SK-N-SH treated with all-trans-retinoic acid at 6 μM for 48 hours (cell line): ENCODE measurements at regions not wholly inside any gene's neighbourhood (a gene's known extent, or its start where the extent isn't known, plus 50 kb on each side); places are given as distances from the start of the nearest gene placed in this dataset.

ENCODE experiments used
- ATAC-seq: fragments of 200-7000 bp; cut with Tn5 transposase; 3 replicates; pipeline ENCODE4 v1.9.1; 2020; ENCODE audit warnings: mild to moderate bottlenecking, moderate library complexity
- ARNTL ChIP-seq: fragments of 450-650 bp; formaldehyde crosslinking; IDR thresholded peaks from 2 replicates; pipeline ENCODE4 v1.5.0; 2020; ENCODE audit warnings: low read depth, mild to moderate bottlenecking, moderate library complexity, borderline replicate concordance
- BACH2 ChIP-seq: fragments of 250-450 bp; sonication (Bioruptor Pico); IDR thresholded peaks from 2 replicates; pipeline ENCODE4 v1.9.0; 2021; ENCODE audit warnings: mild to moderate bottlenecking, borderline replicate concordance
- CSDC2 ChIP-seq: fragments of 250-450 bp; sonication (Bioruptor Pico); IDR thresholded peaks from 2 replicates; pipeline ENCODE4 v1.5.0; 2020; ENCODE audit warnings: mild to moderate bottlenecking, moderate library complexity
- ESRRG ChIP-seq: fragments of 250-450 bp; sonication (Bioruptor Pico); IDR thresholded peaks from 2 replicates; pipeline ENCODE4 v1.6.1; 2021; ENCODE audit warnings: mild to moderate bottlenecking
- GLIS3 ChIP-seq: fragments of 250-450 bp; sonication (Bioruptor Pico); IDR thresholded peaks from 2 replicates; pipeline ENCODE4 v1.5.0; 2020; ENCODE audit warnings: mild to moderate bottlenecking, moderate library complexity
- ISL1 ChIP-seq: fragments of 250-450 bp; sonication (Bioruptor Pico); IDR thresholded peaks from 2 replicates; pipeline ENCODE4 v2.1.2; 2022; ENCODE audit warnings: mild to moderate bottlenecking, moderate library complexity
- OSR1 ChIP-seq: fragments of 250-450 bp; sonication (Bioruptor Pico); IDR thresholded peaks from 2 replicates; pipeline ENCODE4 v1.8.0; 2022; ENCODE audit warnings: moderate library complexity, mild to moderate bottlenecking, inconsistent platforms
- PPARA ChIP-seq: fragments of 250-450 bp; sonication (Bioruptor Pico); IDR thresholded peaks from 2 replicates; pipeline ENCODE4 v1.5.0; 2020; ENCODE audit warnings: mild to moderate bottlenecking, borderline replicate concordance
- RARB ChIP-seq: fragments of 250-450 bp; sonication (Bioruptor Pico); IDR thresholded peaks from 2 replicates; pipeline ENCODE4 v1.8.0; 2021; ENCODE audit warnings: mild to moderate bottlenecking, moderate library complexity
- SNAI2 ChIP-seq: fragments of 250-450 bp; sonication (Bioruptor Pico); IDR thresholded peaks from 2 replicates; pipeline ENCODE4 v1.5.0; 2020; ENCODE audit warnings: mild to moderate bottlenecking, moderate library complexity
- TCF4 ChIP-seq: fragments of 250-450 bp; sonication (Bioruptor Pico); IDR thresholded peaks from 2 replicates; pipeline ENCODE4 v1.8.0; 2021; ENCODE audit warnings: mild to moderate bottlenecking, moderate library complexity, borderline replicate concordance
- TOX ChIP-seq: fragments of 250-450 bp; sonication (Bioruptor Pico); IDR thresholded peaks from 2 replicates; pipeline ENCODE4 v1.8.0; 2021; ENCODE audit warnings: mild to moderate bottlenecking, moderate library complexity, borderline replicate concordance
- ZFP30 ChIP-seq: fragments of 450-650 bp; formaldehyde crosslinking; IDR thresholded peaks from 2 replicates; pipeline ENCODE4 v1.5.0; 2022; ENCODE audit warnings: mild to moderate bottlenecking, moderate library complexity
- ZNF565 ChIP-seq: fragments of 450-650 bp; formaldehyde crosslinking; conservative IDR thresholded peaks from 2 replicates; pipeline ENCODE4 v1.5.0; 2020; ENCODE audit warnings: low read depth, mild to moderate bottlenecking, moderate library complexity
- ZNF70 ChIP-seq: fragments of 450-650 bp; formaldehyde crosslinking; IDR thresholded peaks from 2 replicates; pipeline ENCODE4 v1.5.0; 2020; ENCODE audit warnings: mild to moderate bottlenecking, moderate library complexity
- ZNF8 ChIP-seq: fragments of 450-650 bp; formaldehyde crosslinking; IDR thresholded peaks from 2 replicates; pipeline ENCODE4 v1.5.0; 2020; ENCODE audit warnings: mild to moderate bottlenecking, moderate library complexity
- TF ChIP-seq, protein P1 (sequence below): fragments of 250-450 bp; sonication (Bioruptor Pico); IDR thresholded peaks from 2 replicates; pipeline ENCODE4 v1.5.0; 2020; ENCODE audit warnings: mild to moderate bottlenecking, moderate library complexity
- TF ChIP-seq, protein P2 (sequence below): fragments of 250-450 bp; sonication (Bioruptor Pico); IDR thresholded peaks from 2 replicates; pipeline ENCODE4 v1.5.1; 2020; ENCODE audit warnings: low read depth, mild to moderate bottlenecking, moderate library complexity
- TF ChIP-seq, protein P3 (sequence below): fragments of 250-450 bp; sonication (Bioruptor Pico); IDR thresholded peaks from 2 replicates; pipeline ENCODE4 v1.5.1; 2021; ENCODE audit warnings: mild to moderate bottlenecking, moderate library complexity
- TF ChIP-seq, protein P4 (sequence below): fragments of 250-450 bp; sonication (Bioruptor Pico); IDR thresholded peaks from 2 replicates; pipeline ENCODE4 v1.8.0; 2021; ENCODE audit warnings: low read depth, mild to moderate bottlenecking, moderate library complexity, borderline replicate concordance

DNA sequence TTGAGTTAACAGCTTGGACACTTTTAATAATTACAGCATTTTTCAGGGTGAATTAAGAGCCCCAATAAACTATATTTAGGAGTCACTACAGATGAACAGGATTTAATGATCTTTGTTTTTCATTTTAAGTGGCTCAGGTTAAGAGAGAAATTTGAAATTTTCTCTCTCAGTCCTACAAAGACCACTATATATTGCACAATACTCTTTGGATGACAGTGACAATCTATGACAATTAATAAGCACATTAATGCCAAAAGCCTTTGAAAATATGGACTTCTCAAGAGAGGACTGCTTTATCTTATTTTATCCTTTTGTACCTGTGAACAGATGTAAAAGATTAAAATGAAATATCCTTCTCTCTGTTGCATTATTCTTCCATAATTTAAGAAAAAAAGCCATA is 151.1 kb upstream of the IRX5 start:
- TF ChIP-seq ZNF8 (CRISPR knock-in tag) (no peak), OSR1 (CRISPR knock-in tag) (no peak)
- TF ChIP-seq, protein P1, sequence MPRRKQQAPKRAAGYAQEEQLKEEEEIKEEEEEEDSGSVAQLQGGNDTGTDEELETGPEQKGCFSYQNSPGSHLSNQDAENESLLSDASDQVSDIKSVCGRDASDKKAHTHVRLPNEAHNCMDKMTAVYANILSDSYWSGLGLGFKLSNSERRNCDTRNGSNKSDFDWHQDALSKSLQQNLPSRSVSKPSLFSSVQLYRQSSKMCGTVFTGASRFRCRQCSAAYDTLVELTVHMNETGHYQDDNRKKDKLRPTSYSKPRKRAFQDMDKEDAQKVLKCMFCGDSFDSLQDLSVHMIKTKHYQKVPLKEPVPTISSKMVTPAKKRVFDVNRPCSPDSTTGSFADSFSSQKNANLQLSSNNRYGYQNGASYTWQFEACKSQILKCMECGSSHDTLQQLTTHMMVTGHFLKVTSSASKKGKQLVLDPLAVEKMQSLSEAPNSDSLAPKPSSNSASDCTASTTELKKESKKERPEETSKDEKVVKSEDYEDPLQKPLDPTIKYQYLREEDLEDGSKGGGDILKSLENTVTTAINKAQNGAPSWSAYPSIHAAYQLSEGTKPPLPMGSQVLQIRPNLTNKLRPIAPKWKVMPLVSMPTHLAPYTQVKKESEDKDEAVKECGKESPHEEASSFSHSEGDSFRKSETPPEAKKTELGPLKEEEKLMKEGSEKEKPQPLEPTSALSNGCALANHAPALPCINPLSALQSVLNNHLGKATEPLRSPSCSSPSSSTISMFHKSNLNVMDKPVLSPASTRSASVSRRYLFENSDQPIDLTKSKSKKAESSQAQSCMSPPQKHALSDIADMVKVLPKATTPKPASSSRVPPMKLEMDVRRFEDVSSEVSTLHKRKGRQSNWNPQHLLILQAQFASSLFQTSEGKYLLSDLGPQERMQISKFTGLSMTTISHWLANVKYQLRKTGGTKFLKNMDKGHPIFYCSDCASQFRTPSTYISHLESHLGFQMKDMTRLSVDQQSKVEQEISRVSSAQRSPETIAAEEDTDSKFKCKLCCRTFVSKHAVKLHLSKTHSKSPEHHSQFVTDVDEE: no peak
- TF ChIP-seq, protein P2, sequence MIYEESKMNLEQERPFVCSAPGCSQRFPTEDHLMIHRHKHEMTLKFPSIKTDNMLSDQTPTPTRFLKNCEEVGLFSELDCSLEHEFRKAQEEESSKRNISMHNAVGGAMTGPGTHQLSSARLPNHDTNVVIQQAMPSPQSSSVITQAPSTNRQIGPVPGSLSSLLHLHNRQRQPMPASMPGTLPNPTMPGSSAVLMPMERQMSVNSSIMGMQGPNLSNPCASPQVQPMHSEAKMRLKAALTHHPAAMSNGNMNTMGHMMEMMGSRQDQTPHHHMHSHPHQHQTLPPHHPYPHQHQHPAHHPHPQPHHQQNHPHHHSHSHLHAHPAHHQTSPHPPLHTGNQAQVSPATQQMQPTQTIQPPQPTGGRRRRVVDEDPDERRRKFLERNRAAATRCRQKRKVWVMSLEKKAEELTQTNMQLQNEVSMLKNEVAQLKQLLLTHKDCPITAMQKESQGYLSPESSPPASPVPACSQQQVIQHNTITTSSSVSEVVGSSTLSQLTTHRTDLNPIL (CRISPR knock-in tag): no peak
- ATAC-seq: no peak

DNA sequence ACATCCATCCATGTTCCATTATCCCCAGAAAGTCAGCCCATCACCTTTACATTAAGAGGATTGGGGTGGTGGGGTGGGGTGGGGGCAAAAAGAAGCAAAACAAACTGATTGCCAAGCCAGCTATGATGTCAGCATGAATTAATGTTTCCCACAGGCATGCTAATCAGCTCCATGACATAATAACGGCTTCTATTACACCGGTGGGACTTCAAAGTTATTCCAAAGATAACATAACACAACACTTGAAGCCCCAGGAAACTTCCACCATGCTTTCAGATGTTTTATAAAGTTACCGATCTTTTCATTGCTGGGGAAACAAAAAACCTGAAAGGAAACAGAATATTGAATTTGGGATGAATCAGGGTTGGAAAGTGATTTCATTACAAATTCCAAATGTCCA is 155.9 kb upstream of the IRX5 start:
- ATAC-seq: no peak
- TF ChIP-seq ARNTL (CRISPR knock-in tag): no peak
- no peak for TF ChIP-seq ZNF565 (CRISPR knock-in tag)
- no peak for TF ChIP-seq ZNF70
- TF ChIP-seq ISL1 (CRISPR knock-in tag): no peak

DNA sequence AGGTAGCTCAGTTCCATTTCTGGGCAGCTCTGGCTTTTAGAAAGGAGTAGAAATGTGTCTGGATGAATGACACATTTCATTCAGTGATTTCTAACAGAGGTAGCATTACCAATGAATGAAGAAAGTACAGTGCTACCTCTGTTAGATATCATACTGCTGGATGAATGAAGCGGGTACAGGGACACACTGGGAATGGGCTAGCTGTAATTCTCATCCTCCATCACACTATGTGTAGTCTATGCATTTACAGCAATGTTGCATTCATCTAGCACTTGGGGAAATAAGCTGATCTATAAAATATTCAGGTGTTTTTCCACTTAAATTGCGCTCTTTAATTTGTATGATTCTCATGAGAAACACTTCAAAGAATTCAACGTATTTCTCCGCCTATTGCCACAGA is 158.3 kb upstream of the IRX5 start:
- no peak for ATAC-seq

DNA sequence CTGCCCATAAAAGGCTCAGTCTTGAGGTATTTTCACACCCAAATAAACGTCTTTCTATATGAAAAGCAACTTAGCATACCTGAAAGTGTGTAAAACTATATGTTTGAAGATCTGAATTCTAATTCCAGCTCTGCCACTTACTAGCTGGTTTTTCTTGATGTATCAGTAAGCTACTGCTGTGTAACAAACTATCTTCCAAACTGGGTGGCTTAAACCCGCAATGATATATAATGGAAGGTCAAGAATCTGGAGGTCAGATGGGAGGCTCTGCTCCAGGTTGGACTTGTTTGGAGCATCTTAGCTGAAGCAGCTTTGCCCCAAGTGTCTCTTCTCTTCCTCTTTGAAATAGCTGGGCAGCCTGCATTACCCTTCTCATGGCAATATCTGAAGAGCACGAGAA is 164.3 kb upstream of the IRX5 start:
- TF ChIP-seq, protein P3, sequence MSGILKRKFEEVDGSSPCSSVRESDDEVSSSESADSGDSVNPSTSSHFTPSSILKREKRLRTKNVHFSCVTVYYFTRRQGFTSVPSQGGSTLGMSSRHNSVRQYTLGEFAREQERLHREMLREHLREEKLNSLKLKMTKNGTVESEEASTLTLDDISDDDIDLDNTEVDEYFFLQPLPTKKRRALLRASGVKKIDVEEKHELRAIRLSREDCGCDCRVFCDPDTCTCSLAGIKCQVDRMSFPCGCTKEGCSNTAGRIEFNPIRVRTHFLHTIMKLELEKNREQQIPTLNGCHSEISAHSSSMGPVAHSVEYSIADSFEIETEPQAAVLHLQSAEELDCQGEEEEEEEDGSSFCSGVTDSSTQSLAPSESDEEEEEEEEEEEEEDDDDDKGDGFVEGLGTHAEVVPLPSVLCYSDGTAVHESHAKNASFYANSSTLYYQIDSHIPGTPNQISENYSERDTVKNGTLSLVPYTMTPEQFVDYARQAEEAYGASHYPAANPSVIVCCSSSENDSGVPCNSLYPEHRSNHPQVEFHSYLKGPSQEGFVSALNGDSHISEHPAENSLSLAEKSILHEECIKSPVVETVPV: no peak
- no peak for TF ChIP-seq TCF4 (CRISPR knock-in tag)
- TF ChIP-seq RARB: no peak
- no peak for TF ChIP-seq OSR1 (CRISPR knock-in tag)
- TF ChIP-seq GLIS3 (CRISPR knock-in tag): no peak
- ATAC-seq: no peak

More for the DNA sequence above, 158.3 kb upstream of the IRX5 start:
- TF ChIP-seq ZFP30 (CRISPR knock-in tag): no peak
- no peak for TF ChIP-seq TOX (CRISPR knock-in tag)
- TF ChIP-seq OSR1 (CRISPR knock-in tag): no peak
- no peak for TF ChIP-seq TCF4 (CRISPR knock-in tag)
- TF ChIP-seq ZNF565 (CRISPR knock-in tag): no peak
- TF ChIP-seq CSDC2 (CRISPR knock-in tag): no peak
- no peak for TF ChIP-seq ZNF70
- no peak for TF ChIP-seq BACH2 (CRISPR knock-in tag)
- TF ChIP-seq PPARA (CRISPR knock-in tag): no peak
- TF ChIP-seq, protein P3: no peak
- no peak for TF ChIP-seq GLIS3 (CRISPR knock-in tag)

DNA sequence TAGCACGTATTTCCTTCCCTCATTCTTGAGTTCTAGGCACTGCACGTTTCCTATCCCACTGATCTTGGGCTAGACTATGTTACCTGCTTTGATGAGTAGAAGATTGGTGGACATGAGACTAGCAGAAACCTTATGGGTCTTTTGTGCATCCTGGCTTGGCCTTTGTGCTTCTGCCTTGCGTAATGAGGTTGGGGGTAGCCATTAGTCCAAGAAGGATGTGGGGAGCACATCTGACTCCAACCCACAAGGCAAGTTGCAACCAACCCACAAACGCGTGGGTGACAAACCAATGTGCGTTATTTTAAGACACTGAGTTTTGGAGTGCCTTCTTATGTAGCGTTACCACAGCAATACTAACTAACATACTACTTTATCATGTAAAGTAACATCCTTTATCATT is 180.4 kb upstream of the IRX5 start:
- ATAC-seq: no peak
- TF ChIP-seq, protein P2 (CRISPR knock-in tag): no peak
- no peak for TF ChIP-seq ZNF8 (CRISPR knock-in tag)
- TF ChIP-seq SNAI2: no peak
- no peak for TF ChIP-seq BACH2 (CRISPR knock-in tag)
- no peak for TF ChIP-seq PPARA (CRISPR knock-in tag)
- TF ChIP-seq, protein P4, sequence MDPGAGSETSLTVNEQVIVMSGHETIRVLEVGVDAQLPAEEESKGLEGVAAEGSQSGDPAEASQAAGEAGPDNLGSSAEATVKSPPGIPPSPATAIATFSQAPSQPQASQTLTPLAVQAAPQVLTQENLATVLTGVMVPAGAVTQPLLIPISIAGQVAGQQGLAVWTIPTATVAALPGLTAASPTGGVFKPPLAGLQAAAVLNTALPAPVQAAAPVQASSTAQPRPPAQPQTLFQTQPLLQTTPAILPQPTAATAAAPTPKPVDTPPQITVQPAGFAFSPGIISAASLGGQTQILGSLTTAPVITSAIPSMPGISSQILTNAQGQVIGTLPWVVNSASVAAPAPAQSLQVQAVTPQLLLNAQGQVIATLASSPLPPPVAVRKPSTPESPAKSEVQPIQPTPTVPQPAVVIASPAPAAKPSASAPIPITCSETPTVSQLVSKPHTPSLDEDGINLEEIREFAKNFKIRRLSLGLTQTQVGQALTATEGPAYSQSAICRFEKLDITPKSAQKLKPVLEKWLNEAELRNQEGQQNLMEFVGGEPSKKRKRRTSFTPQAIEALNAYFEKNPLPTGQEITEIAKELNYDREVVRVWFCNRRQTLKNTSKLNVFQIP (CRISPR knock-in tag): no peak
- no peak for TF ChIP-seq CSDC2 (CRISPR knock-in tag)
- TF ChIP-seq ZNF565 (CRISPR knock-in tag): no peak
- no peak for TF ChIP-seq ESRRG
- TF ChIP-seq, protein P3: no peak
- TF ChIP-seq RARB: no peak
- no peak for TF ChIP-seq ZNF70
